Peyer's patch (tissue), 4 donors: ENCODE measurements at regions not wholly inside any gene's neighbourhood (a gene's known extent, or its start where the extent isn't known, plus 50 kb on each side); places are given as distances from the start of the nearest gene placed in this dataset.

Source experiments
- DNase-seq, 3 donors: peaks; one replicate each; pipeline ENCODE4 v3.0.0-alpha.2; 2017 to 2019
- H3K27ac ChIP-seq, 4 donors: fragments of 200-600 bp; sonication (generic); one replicate each; pipeline ENCODE4 v1.5.1; 2016 to 2019
- H3K27me3 ChIP-seq, 2 donors: fragments of 200-600 bp; sonication (generic); one replicate each; pipeline ENCODE4 v1.5.1; 2019
- H3K36me3 ChIP-seq, 3 donors: fragments of 200-600 bp; sonication (generic); one replicate each; pipeline ENCODE4 v1.5.1; 2016 to 2019
- H3K4me1 ChIP-seq, 4 donors: fragments of 200-600 bp; sonication (generic); one replicate each; pipeline ENCODE4 v1.5.1; 2016 to 2019
- H3K4me3 ChIP-seq, 4 donors: fragments of 200-600 bp; sonication (generic); 1 replicate in 3 of 4; 2 replicates in 1 of 4; pipeline ENCODE4 v1.5.1; 2016 to 2019; ENCODE audit warnings: mild to moderate bottlenecking in 1 of 4
- H3K9me3 ChIP-seq, 4 donors: fragments of 200-600 bp; sonication (generic); one replicate each; pipeline ENCODE4 v1.5.1; 2016 to 2019; ENCODE audit warnings: mild to moderate bottlenecking in 1 of 4
- CTCF ChIP-seq, 6 experiments: fragments of 450-650 bp in 4 of 6; fragments of 200-600 bp in 2 of 6; sonication (generic) in 1 of 6; IDR thresholded peaks; one replicate each; pipeline ENCODE4 v1.5.1; 2017 to 2019; ENCODE audit warnings: antibody characterized with exemption in 6 of 6, mild to moderate bottlenecking in 3 of 6, moderate library complexity in 1 of 6
- POLR2A ChIP-seq, 2 donors: fragments of 450-650 bp; IDR thresholded peaks; one replicate each; pipeline ENCODE4 v1.5.1; 2017; ENCODE audit warnings: antibody characterized with exemption in 2 of 2, mild to moderate bottlenecking in 2 of 2, moderate library complexity in 2 of 2

GRCh38 chr14:22411398-22412055 is 177.5 kb downstream of the DAD1 start:
- DNase-seq = no peak
- Histone ChIP-seq H3K27me3 (no peaks in the 10 kb centered on the region), H3K4me1 (no peaks in the 10 kb centered on the region), H3K27ac (no peak overlapping the region), H3K9me3 (no peaks in the 10 kb centered on the region), H3K36me3 (no peaks in the 10 kb centered on the region), H3K4me3 (no peak overlapping the region)
- TF ChIP-seq CTCF (IDR thresholded peaks at IDR 0.05) (no peak), POLR2A (IDR thresholded peaks at IDR 0.05) (no peak)

GRCh38 chr14:22410497-22410896 is 178.5 kb downstream of the DAD1 start:
- no peaks in the 10 kb centered on the region for H3K4me1 ChIP-seq
- no peaks in the 10 kb centered on the region for H3K27me3 ChIP-seq
- H3K9me3 ChIP-seq = no peaks in the 10 kb centered on the region
- TF ChIP-seq CTCF (IDR thresholded peaks at IDR 0.05) = no peak
- no peak for TF ChIP-seq POLR2A (IDR thresholded peaks at IDR 0.05)
- H3K4me3 ChIP-seq = no peak overlapping the region
- no peak overlapping the region for H3K27ac ChIP-seq
- no peak for DNase-seq
- no peaks in the 10 kb centered on the region for H3K36me3 ChIP-seq

- no peak overlapping the region for H3K27ac ChIP-seq
- no peak for DNase-seq
- no peak overlapping the region for H3K4me3 ChIP-seq
- H3K4me1 ChIP-seq = no peaks in the 10 kb centered on the region
- TF ChIP-seq CTCF (IDR thresholded peaks at IDR 0.05) = no peak
- no peak for TF ChIP-seq POLR2A (IDR thresholded peaks at IDR 0.05)
- H3K27me3 ChIP-seq = no peaks in the 10 kb centered on the region
- H3K9me3 ChIP-seq = no peaks in the 10 kb centered on the region
- H3K36me3 ChIP-seq = no peaks in the 10 kb centered on the region
Measured at GRCh38 chr14:22409006-22409405, 180.0 kb downstream of the DAD1 start.

- H3K9me3 ChIP-seq = no peaks in the 10 kb centered on the region
- no peak for TF ChIP-seq POLR2A (IDR thresholded peaks at IDR 0.05)
- TF ChIP-seq CTCF (IDR thresholded peaks at IDR 0.05) = no peak
- no peak overlapping the region for H3K4me3 ChIP-seq
- H3K27me3 ChIP-seq = no peaks in the 10 kb centered on the region
- H3K36me3 ChIP-seq = no peaks in the 10 kb centered on the region
- no peak for DNase-seq
- no peak overlapping the region for H3K27ac ChIP-seq
- no peaks in the 10 kb centered on the region for H3K4me1 ChIP-seq
Measured at GRCh38 chr14:22408547-22408946, 180.5 kb downstream of the DAD1 start.

- Histone ChIP-seq H3K4me1 (no peaks in the 10 kb centered on the region), H3K27me3 (no peaks in the 10 kb centered on the region), H3K27ac (no peak overlapping the region), H3K4me3 (no peak overlapping the region), H3K9me3 (no peaks in the 10 kb centered on the region), H3K36me3 (no peaks in the 10 kb centered on the region)
- no peak for DNase-seq
- TF ChIP-seq CTCF (IDR thresholded peaks at IDR 0.05) (no peak), POLR2A (IDR thresholded peaks at IDR 0.05) (no peak)
Measured at GRCh38 chr14:22407033-22407432, 182.0 kb downstream of the DAD1 start.

- Histone ChIP-seq H3K9me3 (no peaks in the 10 kb centered on the region), H3K36me3 (no peaks in the 10 kb centered on the region), H3K27ac (no peak overlapping the region), H3K4me3 (no peak overlapping the region), H3K4me1 (no peaks in the 10 kb centered on the region), H3K27me3 (no peaks in the 10 kb centered on the region)
- no peak for DNase-seq
- TF ChIP-seq CTCF (IDR thresholded peaks at IDR 0.05) (no peak), POLR2A (IDR thresholded peaks at IDR 0.05) (no peak)
Measured at GRCh38 chr14:22405201-22405600, 183.8 kb downstream of the DAD1 start.
